HG02885 (cell line): ENCODE measurements at regions not wholly inside any gene's neighbourhood (a gene's known extent, or its start where the extent isn't known, plus 50 kb on each side); places are given as distances from the start of the nearest gene placed in this dataset.

Experiments
- ATAC-seq: cut with Tn5 transposase; IDR thresholded peaks from one replicate; pipeline ENCODE4 v1.9.1; 2021; ENCODE audit warnings: mild to moderate bottlenecking; ENCODE audit not compliant: unreplicated experiment, poor library complexity

- no peak for ATAC-seq
These were observed 442.3 kb upstream of the MAP3K7 start for GRCh38 chr6:91029211-91029610.

- no peak for ATAC-seq
These were observed 436.7 kb upstream of the MAP3K7 start for GRCh38 chr6:91023529-91023928.

- peak; percentile 92 for ATAC-seq
These were observed 433.9 kb upstream of the MAP3K7 start for GRCh38 chr6:91020744-91021143.

GRCh38 chr6:91018586-91018985 lies 431.7 kb upstream of the MAP3K7 start:
- ATAC-seq = no peak

DNA sequence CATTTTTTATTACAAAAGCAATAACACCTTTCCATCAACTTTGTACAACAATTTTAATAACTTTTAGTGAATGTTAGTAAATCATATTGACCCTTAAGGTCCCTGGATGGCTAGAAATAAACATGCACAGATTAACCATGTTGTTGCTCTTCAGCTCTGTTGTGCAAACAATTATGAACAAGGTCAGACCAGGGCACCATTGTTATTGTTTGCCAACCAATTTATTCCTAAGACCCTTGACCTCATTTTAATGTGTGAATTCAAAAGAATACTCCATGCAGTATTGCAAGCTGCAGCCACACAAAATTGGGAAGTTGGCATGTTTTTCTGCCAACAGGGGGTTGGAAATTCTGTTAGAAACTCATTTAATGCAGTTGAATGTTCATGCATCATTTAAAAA lies 426.6 kb upstream of the MAP3K7 start:
- ATAC-seq = no peak

GRCh38 chr6:90997076-90997475 lies 410.2 kb upstream of the MAP3K7 start:
- ATAC-seq = no peak

- no peak for ATAC-seq
These were observed 406.9 kb upstream of the MAP3K7 start for GRCh38 chr6:90993770-90994169.

DNA sequence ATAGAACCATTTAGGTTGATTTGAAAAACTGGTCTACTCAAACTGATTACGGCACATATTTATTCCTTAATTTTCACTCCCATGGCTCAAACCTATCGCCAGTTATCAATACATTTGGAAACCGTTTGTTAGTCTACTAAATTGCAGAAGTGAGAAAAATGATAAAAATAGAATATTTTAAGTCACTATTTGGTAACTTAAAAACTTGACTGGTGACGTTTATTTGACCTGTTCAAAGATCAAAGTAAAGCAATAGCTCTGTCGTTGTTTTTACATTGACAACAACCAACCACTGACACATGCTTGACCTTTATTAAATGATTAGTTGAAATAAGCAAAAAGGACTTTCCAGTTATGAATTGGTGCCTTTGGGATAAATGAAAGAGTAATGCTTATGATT lies 402.9 kb upstream of the MAP3K7 start:
- ATAC-seq = peak; percentile 57

DNA sequence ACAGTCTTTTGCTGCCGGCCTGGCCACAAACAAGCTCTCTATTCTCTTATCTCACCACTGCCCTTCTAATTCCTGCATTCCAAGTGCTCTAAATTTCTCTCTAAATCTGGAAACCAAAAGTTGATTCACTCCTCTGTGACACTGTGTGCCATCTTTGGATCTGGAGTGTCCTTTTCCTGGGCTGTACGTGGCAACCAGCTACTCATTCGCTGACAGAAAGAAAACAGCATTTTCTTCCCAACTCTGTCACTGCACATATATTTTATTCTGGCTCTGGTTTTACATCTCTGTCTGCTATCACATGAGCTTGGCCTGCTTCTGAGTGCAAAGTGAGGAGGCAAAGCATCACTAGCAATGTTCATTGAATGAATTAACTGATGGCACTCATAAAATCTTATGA lies 397.2 kb upstream of the MAP3K7 start:
- ATAC-seq = no peak

DNA sequence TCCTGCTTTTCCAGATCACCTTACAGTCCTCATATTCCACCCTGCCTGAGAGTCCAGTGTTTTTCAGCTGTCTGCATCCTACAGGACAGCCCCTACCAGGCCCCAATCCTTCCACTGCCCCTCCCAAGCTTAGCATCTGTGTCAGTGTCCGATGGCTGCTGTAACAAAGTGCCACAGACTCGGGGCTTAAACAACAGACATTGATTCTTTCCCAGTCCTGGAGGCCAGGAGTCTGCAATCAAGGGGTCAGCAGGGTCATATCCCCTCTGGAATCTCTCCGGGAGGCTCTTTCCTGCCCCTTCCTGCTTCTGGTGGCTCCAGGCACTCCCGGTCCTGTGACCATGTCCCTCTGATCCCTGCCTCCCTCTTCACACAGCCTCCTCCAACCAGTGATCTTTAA lies 396.6 kb upstream of the MAP3K7 start:
- ATAC-seq = no peak

DNA sequence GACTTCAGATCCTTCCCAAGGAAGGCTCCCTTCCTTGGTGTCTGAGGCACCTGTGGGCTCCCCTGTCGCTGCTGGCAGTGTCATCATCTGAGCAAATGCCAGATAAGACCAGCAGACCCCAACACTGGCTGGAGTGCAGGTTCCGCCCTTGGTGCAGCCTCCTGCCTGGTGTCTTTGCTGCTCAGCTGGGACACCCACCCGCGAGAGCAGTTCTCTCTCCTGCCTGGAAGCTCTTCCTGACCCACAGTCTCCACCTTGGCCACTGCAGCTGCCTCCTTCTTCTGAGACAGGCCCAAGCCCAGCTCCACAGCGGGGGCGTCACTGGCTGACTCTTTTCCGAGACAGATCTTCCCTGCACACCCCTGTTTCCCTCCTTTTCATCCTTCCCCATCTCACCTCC lies 395.7 kb upstream of the MAP3K7 start:
- no peak for ATAC-seq

- no peak for ATAC-seq
These were observed 395.2 kb upstream of the MAP3K7 start for GRCh38 chr6:90982051-90982450.

DNA sequence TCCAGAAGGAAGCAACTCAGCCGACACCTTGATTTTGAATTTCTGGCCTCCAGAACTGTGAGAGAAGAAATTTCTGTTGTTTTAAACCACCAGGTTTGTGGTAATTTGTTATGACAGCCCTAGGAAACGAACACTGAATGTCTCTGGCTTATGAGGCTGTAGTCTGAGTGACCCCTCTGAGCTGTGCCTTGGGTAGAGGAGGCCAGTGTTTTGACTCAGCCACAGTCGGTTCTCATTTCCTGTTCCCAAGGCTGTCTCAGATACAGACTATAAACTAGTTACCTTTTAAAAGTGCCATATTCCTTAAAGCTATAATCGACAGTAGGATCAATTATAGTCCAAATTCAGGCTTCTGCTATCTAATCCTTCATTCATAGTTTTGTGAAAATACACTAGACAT lies 391.2 kb upstream of the MAP3K7 start:
- ATAC-seq = peak; percentile 56

- ATAC-seq = no peak
These were observed 390.6 kb upstream of the MAP3K7 start for GRCh38 chr6:90977513-90977912.

DNA sequence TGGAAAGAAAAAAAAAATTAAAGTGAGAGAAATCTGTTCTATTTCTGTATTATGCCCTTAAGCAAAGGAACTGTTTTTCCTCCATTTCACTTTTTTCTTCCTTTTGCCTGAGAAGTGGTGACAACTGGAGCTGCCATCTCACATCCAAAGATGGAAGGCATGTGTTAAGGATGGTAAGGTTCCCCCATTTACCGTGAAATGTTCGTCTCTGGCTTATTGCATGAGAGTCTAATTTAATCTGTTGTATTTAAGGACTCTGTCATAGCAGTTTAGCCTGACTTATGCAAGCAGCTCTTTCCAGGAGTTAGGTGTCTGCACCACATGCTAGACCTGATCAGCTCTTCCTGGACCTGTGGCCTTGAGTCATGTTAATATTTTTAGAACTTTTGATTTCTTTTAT lies 389.5 kb upstream of the MAP3K7 start:
- no peak for ATAC-seq

DNA sequence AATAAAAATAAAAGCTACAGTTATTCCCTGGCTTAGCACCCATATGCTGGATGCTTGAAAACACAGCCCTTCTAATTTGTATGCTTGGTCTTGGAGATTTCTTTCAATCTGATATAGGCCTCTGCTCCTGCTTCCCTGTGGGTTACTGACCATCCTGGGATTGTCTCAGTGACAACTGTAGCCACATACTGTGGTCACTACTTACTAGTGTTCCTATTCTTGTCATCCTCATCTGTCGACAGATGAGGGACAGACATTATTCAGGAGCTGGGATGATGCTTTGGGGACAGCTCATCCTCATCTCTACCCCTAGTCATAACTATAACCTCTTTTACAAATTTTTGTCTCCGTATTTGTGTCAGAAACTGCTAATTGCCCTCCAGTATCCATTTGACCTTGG lies 388.9 kb upstream of the MAP3K7 start:
- no peak for ATAC-seq

- no peak for ATAC-seq
These were observed 386.3 kb upstream of the MAP3K7 start for GRCh38 chr6:90973188-90973587.

DNA sequence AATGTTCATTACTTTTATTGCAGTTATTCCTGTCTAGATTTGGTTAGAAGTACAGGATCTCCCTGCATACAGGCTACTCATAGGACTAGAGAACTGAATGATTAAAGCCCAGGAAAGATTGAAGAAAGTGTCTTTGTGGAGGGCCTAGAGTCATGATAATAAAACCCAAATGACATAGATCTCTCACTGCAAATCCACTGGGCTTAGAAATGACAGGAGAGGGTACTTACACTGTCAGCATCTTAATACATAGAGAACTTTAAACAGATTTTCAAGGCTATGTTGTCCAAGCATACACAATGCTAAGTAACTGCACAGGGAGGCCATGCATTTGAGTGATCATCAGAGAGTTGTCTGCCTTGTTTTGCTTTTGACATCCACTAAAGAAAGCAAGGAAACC lies 383.8 kb upstream of the MAP3K7 start:
- ATAC-seq = no peak

- no peak for ATAC-seq
These were observed 380.6 kb upstream of the MAP3K7 start for GRCh38 chr6:90967471-90967870.

GRCh38 chr6:90960324-90960723 lies 373.5 kb upstream of the MAP3K7 start:
- ATAC-seq = no peak

GRCh38 chr6:90955246-90955645 lies 368.4 kb upstream of the MAP3K7 start:
- ATAC-seq = no peak

- ATAC-seq = no peak
These were observed 366.7 kb upstream of the MAP3K7 start for GRCh38 chr6:90953405-90954161.

DNA sequence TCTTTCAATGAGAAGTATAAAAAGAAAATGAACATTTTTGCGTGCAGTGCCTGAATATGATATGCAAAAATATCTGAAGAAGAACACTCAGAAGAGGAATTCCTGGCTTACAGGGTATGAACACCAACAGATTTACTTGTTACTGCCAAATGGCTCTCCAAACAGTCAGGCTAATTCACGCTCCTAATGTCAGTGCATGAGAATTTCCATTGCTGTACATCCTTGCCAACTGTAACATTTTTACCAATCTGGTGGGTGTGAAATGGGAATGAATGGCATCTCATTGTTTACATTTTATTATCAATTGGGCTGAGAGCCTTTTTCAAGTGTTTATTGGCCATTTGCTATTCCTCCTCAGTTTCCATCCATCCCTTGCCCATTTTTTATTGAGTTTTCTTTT lies 365.3 kb upstream of the MAP3K7 start:
- ATAC-seq = no peak
